HuH-7 (cell line): ENCODE measurements at regions not wholly inside any gene's neighbourhood (a gene's known extent, or its start where the extent isn't known, plus 50 kb on each side); places are given as distances from the start of the nearest gene placed in this dataset.
A peak's percentile ranks its signal among the peaks of the same experiment; 100 is the strongest.

Source experiments
- DNase-seq: peaks from one replicate; pipeline ENCODE4 v3.0.0; 2011; ENCODE audit warnings: low spot score

- DNase-seq = no peak
Observed at GRCh38 chr13:89584058-89584620, 1763.3 kb upstream of the MIR17HG start.

- DNase-seq = no peak
Observed at GRCh38 chr13:89602655-89603054, 1744.8 kb upstream of the MIR17HG start.

- no peak for DNase-seq
Observed at GRCh38 chr13:89603187-89603586, 1744.3 kb upstream of the MIR17HG start.

GRCh38 chr13:89609318-89609717 lies 1738.2 kb upstream of the MIR17HG start:
- DNase-seq = no peak

- DNase-seq = no peak
Observed at GRCh38 chr13:89610331-89610730, 1737.2 kb upstream of the MIR17HG start.

- DNase-seq = no peak
Observed at GRCh38 chr13:89610881-89611280, 1736.6 kb upstream of the MIR17HG start.

GRCh38 chr13:89627996-89628395 lies 1719.5 kb upstream of the MIR17HG start:
- DNase-seq = no peak

- no peak for DNase-seq
Observed at GRCh38 chr13:89628567-89628966, 1718.9 kb upstream of the MIR17HG start.

GRCh38 chr13:89650226-89650625 lies 1697.3 kb upstream of the MIR17HG start:
- no peak for DNase-seq

- DNase-seq = no peak
Observed at GRCh38 chr13:89660752-89661151, 1686.7 kb upstream of the MIR17HG start.

GRCh38 chr13:89673789-89674311 lies 1673.6 kb upstream of the MIR17HG start:
- DNase-seq = no peak

- DNase-seq = no peak
Observed at GRCh38 chr13:89678466-89679121, 1668.9 kb upstream of the MIR17HG start.

- no peak for DNase-seq
Observed at GRCh38 chr13:89684896-89685295, 1662.6 kb upstream of the MIR17HG start.

GRCh38 chr13:89686171-89686570 lies 1661.3 kb upstream of the MIR17HG start:
- no peak for DNase-seq

- DNase-seq = no peak
Observed at GRCh38 chr13:89687066-89687465, 1660.4 kb upstream of the MIR17HG start.

- DNase-seq = no peak
Observed at GRCh38 chr13:89688918-89689317, 1658.6 kb upstream of the MIR17HG start.

- DNase-seq = no peak
Observed at GRCh38 chr13:89694451-89694850, 1653.0 kb upstream of the MIR17HG start.

- peak; percentile 6 for DNase-seq
Observed at GRCh38 chr13:89695343-89696257, 1651.9 kb upstream of the MIR17HG start.

GRCh38 chr13:89701913-89702312 lies 1645.6 kb upstream of the MIR17HG start:
- no peak for DNase-seq

GRCh38 chr13:89704040-89704439 lies 1643.4 kb upstream of the MIR17HG start:
- no peak for DNase-seq

GRCh38 chr13:89708013-89708412 lies 1639.5 kb upstream of the MIR17HG start:
- no peak for DNase-seq

- DNase-seq = no peak
Observed at GRCh38 chr13:89721216-89721615, 1626.3 kb upstream of the MIR17HG start.
